Duodenal mucosa (tissue), 2 donors: ENCODE measurements at regions not wholly inside any gene's neighbourhood (a gene's known extent, or its start where the extent isn't known, plus 50 kb on each side); places are given as distances from the start of the nearest gene placed in this dataset.

Source experiments
- H3K27ac ChIP-seq: one replicate; pipeline ENCODE4 v1.7.0; 2013; ENCODE audit warnings: low read depth, low read length
- H3K27me3 ChIP-seq, 2 donors: one replicate each; pipeline ENCODE4 v1.7.0; 2013; ENCODE audit warnings: low read length in 2 of 2, control low read depth in 1 of 2; ENCODE audit not compliant: insufficient read depth in 2 of 2, control insufficient read depth in 1 of 2
- H3K36me3 ChIP-seq, 2 donors: one replicate each; pipeline ENCODE4 v1.7.0; 2013; ENCODE audit warnings: low read length in 2 of 2, control low read depth in 1 of 2; ENCODE audit not compliant: insufficient read depth in 2 of 2, control insufficient read depth in 1 of 2
- H3K4me1 ChIP-seq, 2 donors: one replicate each; pipeline ENCODE4 v1.7.0; 2013; ENCODE audit warnings: low read length in 2 of 2, control low read depth in 1 of 2; ENCODE audit not compliant: insufficient read depth in 2 of 2, control insufficient read depth in 1 of 2
- H3K4me3 ChIP-seq, 2 donors: one replicate each; pipeline ENCODE4 v1.7.0; 2013; ENCODE audit warnings: low read length in 2 of 2, low read depth in 1 of 2
- H3K9ac ChIP-seq, 2 donors: one replicate each; pipeline ENCODE4 v1.7.0; 2013; ENCODE audit warnings: low read length in 2 of 2, low read depth in 1 of 2
- H3K9me3 ChIP-seq, 2 donors: one replicate each; pipeline ENCODE4 v1.7.0; 2013; ENCODE audit warnings: low read length in 2 of 2, control low read depth in 1 of 2; ENCODE audit not compliant: control insufficient read depth in 1 of 2

DNA sequence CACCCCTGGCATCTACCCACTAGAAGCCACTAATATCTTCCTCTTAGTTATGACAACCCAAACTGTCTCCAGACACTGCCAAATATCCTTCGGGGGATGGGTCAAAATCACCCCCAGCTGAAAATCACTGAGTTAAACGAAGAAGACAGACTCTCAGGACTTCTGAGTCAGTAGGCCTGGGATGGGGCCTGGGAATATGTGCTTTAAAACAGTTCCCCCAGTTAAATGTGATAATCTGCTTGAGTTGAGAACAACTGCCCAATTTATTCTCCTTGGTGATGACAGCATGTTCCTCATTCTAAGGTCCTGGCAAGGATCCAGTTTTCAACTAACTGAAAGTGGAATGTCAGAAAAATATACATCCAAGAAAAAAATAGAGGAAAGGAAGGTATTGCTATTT is 52.4 kb downstream of the CBLL2 start:
- Histone ChIP-seq H3K9me3 (no peaks in the 10 kb centered on the region), H3K36me3 (no peaks in the 10 kb centered on the region), H3K27me3 (no peaks in the 10 kb centered on the region), H3K4me1 (no peaks in the 10 kb centered on the region), H3K4me3 (no peak overlapping the region), H3K27ac (no peak overlapping the region), H3K9ac (no peak overlapping the region)

DNA sequence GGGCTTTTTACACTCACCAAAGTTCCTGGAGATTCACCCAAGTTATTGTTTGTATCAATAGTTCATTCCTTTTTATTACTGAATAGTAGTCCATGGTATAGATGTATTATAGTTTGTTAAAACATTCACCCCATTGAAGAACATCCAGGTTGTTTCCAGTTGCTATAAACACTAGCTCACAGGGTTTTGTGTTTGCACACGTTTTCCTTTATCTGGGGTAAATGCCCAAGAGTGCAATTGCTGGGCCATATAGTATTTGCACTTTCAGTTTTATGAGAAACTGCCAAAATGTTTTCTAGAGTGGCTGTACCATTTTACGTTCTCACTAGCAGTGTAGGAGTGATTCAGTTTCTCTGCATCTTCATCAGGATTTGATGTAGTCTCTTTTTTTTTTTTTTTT is 57.1 kb downstream of the CBLL2 start:
- Histone ChIP-seq H3K4me3 (no peak overlapping the region), H3K36me3 (no peaks in the 10 kb centered on the region), H3K4me1 (no peaks in the 10 kb centered on the region), H3K27me3 (no peaks in the 10 kb centered on the region), H3K9me3 (no peaks in the 10 kb centered on the region), H3K27ac (no peak overlapping the region), H3K9ac (no peak overlapping the region)

- Histone ChIP-seq H3K27me3 (no peaks in the 10 kb centered on the region), H3K9ac (no peak overlapping the region), H3K4me3 (no peak overlapping the region), H3K27ac (no peak overlapping the region), H3K36me3 (no peaks in the 10 kb centered on the region), H3K4me1 (no peaks in the 10 kb centered on the region), H3K9me3 (no peaks in the 10 kb centered on the region)
Measured at GRCh38 chrX:22338740-22339139, 66.0 kb downstream of the CBLL2 start.

- no peak overlapping the region for H3K27ac ChIP-seq
- H3K27me3 ChIP-seq: no peaks in the 10 kb centered on the region
Measured at GRCh38 chrX:22339459-22339858, 66.7 kb downstream of the CBLL2 start.

GRCh38 chrX:22340022-22340616 is 67.4 kb downstream of the CBLL2 start:
- H3K9me3 ChIP-seq: no peaks in the 10 kb centered on the region
- no peak overlapping the region for H3K4me3 ChIP-seq
- H3K36me3 ChIP-seq: no peaks in the 10 kb centered on the region
- no peak overlapping the region for H3K27ac ChIP-seq
- H3K27me3 ChIP-seq: no peaks in the 10 kb centered on the region
- H3K9ac ChIP-seq: no peak overlapping the region
- H3K4me1 ChIP-seq: no peaks in the 10 kb centered on the region

More at GRCh38 chrX:22339459-22339858, 66.7 kb downstream of the CBLL2 start:
- no peaks in the 10 kb centered on the region for H3K36me3 ChIP-seq
- no peaks in the 10 kb centered on the region for H3K4me1 ChIP-seq
- no peak overlapping the region for H3K9ac ChIP-seq
- H3K4me3 ChIP-seq: no peak overlapping the region
- H3K9me3 ChIP-seq: no peaks in the 10 kb centered on the region

- H3K27me3 ChIP-seq: no peaks in the 10 kb centered on the region
- H3K4me3 ChIP-seq: no peak overlapping the region
- H3K27ac ChIP-seq: no peak overlapping the region
- no peak overlapping the region for H3K9ac ChIP-seq
- no peaks in the 10 kb centered on the region for H3K36me3 ChIP-seq
- no peaks in the 10 kb centered on the region for H3K9me3 ChIP-seq
- no peaks in the 10 kb centered on the region for H3K4me1 ChIP-seq
Measured at GRCh38 chrX:22343192-22343591, 70.5 kb downstream of the CBLL2 start.

DNA sequence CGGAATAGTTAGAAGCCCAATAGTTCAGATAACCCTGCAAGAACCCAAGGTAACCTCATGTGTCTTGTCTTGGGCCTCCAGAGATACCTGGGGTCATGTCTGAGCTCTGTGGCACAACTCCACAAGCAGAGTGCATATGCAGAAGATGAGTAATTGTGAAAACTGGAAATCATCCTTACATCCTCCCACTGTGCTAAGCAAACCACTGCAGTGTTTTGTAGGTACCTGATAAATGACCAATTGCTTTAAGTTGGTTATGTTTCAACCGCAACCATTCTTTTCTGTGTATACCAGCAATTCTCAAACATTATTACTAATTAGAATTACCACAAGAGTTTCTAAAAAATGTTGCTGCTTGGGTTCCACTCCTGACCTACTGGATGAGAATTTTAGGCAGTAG is 73.2 kb downstream of the CBLL2 start:
- H3K36me3 ChIP-seq: no peaks in the 10 kb centered on the region
- no peaks in the 10 kb centered on the region for H3K27me3 ChIP-seq
- H3K27ac ChIP-seq: no peak overlapping the region
- no peak overlapping the region for H3K4me3 ChIP-seq
- H3K4me1 ChIP-seq: no peaks in the 10 kb centered on the region
- H3K9me3 ChIP-seq: no peaks in the 10 kb centered on the region
- H3K9ac ChIP-seq: no peak overlapping the region

DNA sequence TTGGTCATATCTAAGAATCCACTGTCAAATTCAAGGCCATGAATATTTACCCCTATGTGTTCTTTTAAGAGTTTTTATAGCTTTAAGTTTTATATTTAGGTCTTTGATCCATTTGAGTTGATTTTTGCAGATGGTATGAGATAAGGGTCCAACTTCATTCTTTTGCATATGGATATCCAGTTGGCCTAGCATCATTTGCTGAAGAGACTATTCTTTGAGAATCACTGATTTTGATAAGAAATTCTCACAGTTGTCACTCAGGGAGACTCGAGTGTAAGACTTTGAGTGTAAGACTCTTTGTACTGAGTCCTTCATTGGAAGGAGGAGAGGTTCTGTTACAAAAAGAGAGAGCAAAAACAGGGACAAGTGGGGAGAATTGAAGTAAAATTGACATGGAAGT is 74.8 kb downstream of the CBLL2 start:
- H3K36me3 ChIP-seq: no peaks in the 10 kb centered on the region
- H3K4me1 ChIP-seq: no peaks in the 10 kb centered on the region
- H3K4me3 ChIP-seq: no peak overlapping the region
- H3K9me3 ChIP-seq: no peaks in the 10 kb centered on the region
- no peaks in the 10 kb centered on the region for H3K27me3 ChIP-seq
- no peak overlapping the region for H3K27ac ChIP-seq
- no peak overlapping the region for H3K9ac ChIP-seq

GRCh38 chrX:22349116-22349515 is 76.4 kb downstream of the CBLL2 start:
- no peak overlapping the region for H3K27ac ChIP-seq
- no peaks in the 10 kb centered on the region for H3K36me3 ChIP-seq
- H3K9me3 ChIP-seq: no peaks in the 10 kb centered on the region
- no peaks in the 10 kb centered on the region for H3K4me1 ChIP-seq
- H3K27me3 ChIP-seq: no peaks in the 10 kb centered on the region
- H3K4me3 ChIP-seq: no peak overlapping the region
- H3K9ac ChIP-seq: no peak overlapping the region

- H3K4me3 ChIP-seq: no peak overlapping the region
- H3K27me3 ChIP-seq: no peaks in the 10 kb centered on the region
- H3K27ac ChIP-seq: no peak overlapping the region
- no peak overlapping the region for H3K9ac ChIP-seq
- H3K4me1 ChIP-seq: no peaks in the 10 kb centered on the region
- no peaks in the 10 kb centered on the region for H3K9me3 ChIP-seq
- H3K36me3 ChIP-seq: no peaks in the 10 kb centered on the region
Measured at GRCh38 chrX:22351076-22351475, 78.4 kb downstream of the CBLL2 start.

DNA sequence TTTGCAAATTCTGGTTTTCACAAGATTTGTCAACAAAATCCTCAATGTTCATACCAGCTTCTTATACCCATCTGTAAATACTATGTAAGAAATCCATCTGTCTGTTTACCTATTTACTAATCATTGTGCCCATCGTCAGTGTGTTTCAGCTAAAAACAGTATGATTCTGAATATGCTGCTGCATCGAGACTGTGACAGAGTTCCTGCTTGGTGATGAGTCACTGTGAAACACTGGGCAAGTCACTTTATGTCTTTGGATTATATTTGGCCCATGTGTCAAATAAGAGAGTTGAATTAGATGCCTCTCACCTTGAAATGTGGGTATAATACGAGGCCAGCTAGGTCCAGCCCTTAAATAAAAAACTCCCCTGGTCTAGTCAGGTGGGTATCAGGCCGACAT is 79.3 kb downstream of the CBLL2 start:
- Histone ChIP-seq H3K4me1 (no peaks in the 10 kb centered on the region), H3K9ac (no peak overlapping the region), H3K27me3 (no peaks in the 10 kb centered on the region), H3K9me3 (no peaks in the 10 kb centered on the region), H3K27ac (no peak overlapping the region), H3K4me3 (no peak overlapping the region), H3K36me3 (no peaks in the 10 kb centered on the region)
